ENCODE measurements at regions not wholly inside any gene's neighbourhood (a gene's known extent, or its start where the extent isn't known, plus 50 kb on each side); places are given as distances from the start of the nearest gene placed in this dataset.
A peak's percentile ranks its signal among the peaks of the same experiment; 100 is the strongest.

GRCh38 chr1:232486454-232487207 is 143.3 kb downstream of the SIPA1L2 start:
- no peak for DNase-seq (ENCODE audit: extremely low spot score)
- peak overlapping the region; percentile 13 to 35 (median 24) for H3K27ac ChIP-seq (replicated peaks in 1 of 4)
- peaks cover 6 to 48% (median 34%) of the 10 kb centered on the region in 4 donors for H3K36me3 ChIP-seq
- H3K9me3 ChIP-seq = no peaks in the 10 kb centered on the region
- no peak for TF ChIP-seq POLR2A (IDR thresholded peaks at IDR 0.05; ENCODE audit: low read depth)
- H3K4me1 ChIP-seq = peaks cover 17 to 31% (median 26%) of the 10 kb centered on the region in 4 donors
- intact Hi-C loops (cut with DNase I) = no loop called here
- no peak overlapping the region for H3K4me3 ChIP-seq
- 39% methylated on average over 2 of the region's 2 CpGs for WGBS
- no peaks in the 10 kb centered on the region for H3K27me3 ChIP-seq

GRCh38 chr1:232486006-232486405 is 143.9 kb downstream of the SIPA1L2 start:
- Histone ChIP-seq H3K4me1 (peaks cover 17 to 31% (median 26%) of the 10 kb centered on the region in 4 donors), H3K9me3 (no peaks in the 10 kb centered on the region), H3K36me3 (peaks cover 5 to 41% (median 30%) of the 10 kb centered on the region in 4 donors), H3K27ac (replicated peaks in 1 of 4) (peak overlapping the region; percentile 13 to 35 (median 24)), H3K4me3 (no peak overlapping the region), H3K27me3 (no peaks in the 10 kb centered on the region)
- no peak for DNase-seq (ENCODE audit: extremely low spot score)
- TF ChIP-seq POLR2A (IDR thresholded peaks at IDR 0.05; ENCODE audit: low read depth) = no peak
- intact Hi-C loops (cut with DNase I) = no loop called here
- WGBS = 87% methylated on average over 5 of the region's 5 CpGs

GRCh38 chr1:232484856-232485255 is 145.1 kb downstream of the SIPA1L2 start:
- 61% methylated on average over 3 of the region's 3 CpGs for WGBS
- H3K9me3 ChIP-seq = no peaks in the 10 kb centered on the region
- no peak overlapping the region for H3K4me3 ChIP-seq
- no peak for DNase-seq (ENCODE audit: extremely low spot score)
- peaks cover 17 to 31% (median 26%) of the 10 kb centered on the region in 4 donors for H3K4me1 ChIP-seq
- peaks cover 0 to 30% (median 23%) of the 10 kb centered on the region in 4 donors for H3K36me3 ChIP-seq
- intact Hi-C loops (cut with DNase I) = no loop called here
- no peak overlapping the region for H3K27ac ChIP-seq (replicated peaks in 1 of 4)
- H3K27me3 ChIP-seq = no peaks in the 10 kb centered on the region
- no peak for TF ChIP-seq EP300 (IDR thresholded peaks at IDR 0.05)

- Histone ChIP-seq H3K4me3 (no peak overlapping the region), H3K27me3 (no peaks in the 10 kb centered on the region), H3K36me3 (peaks cover 0 to 33% (median 22%) of the 10 kb centered on the region in 4 donors), H3K4me1 (peaks cover 17 to 31% (median 26%) of the 10 kb centered on the region in 4 donors), H3K9me3 (no peaks in the 10 kb centered on the region), H3K27ac (replicated peaks in 1 of 4) (peak overlapping the region in 1 of 4 donors; percentile 24)
- no peak for TF ChIP-seq CTCF (IDR thresholded peaks at IDR 0.05)
- TF ChIP-seq POLR2AphosphoS5 (IDR thresholded peaks at IDR 0.05) = no peak
- TF ChIP-seq EP300 (IDR thresholded peaks at IDR 0.05) = no peak
- DNase-seq (ENCODE audit: extremely low spot score) = no peak
- intact Hi-C loops (cut with DNase I) = no loop called here
- WGBS = 83% methylated on average over 4 of the region's 4 CpGs
Measured at GRCh38 chr1:232483826-232484225, 146.1 kb downstream of the SIPA1L2 start.

- Histone ChIP-seq H3K36me3 (peaks cover 0 to 33% (median 20%) of the 10 kb centered on the region in 4 donors), H3K4me3 (no peak overlapping the region), H3K27ac (replicated peaks in 1 of 4) (no peak overlapping the region), H3K4me1 (peaks cover 11 to 25% (median 23%) of the 10 kb centered on the region in 4 donors), H3K27me3 (no peaks in the 10 kb centered on the region), H3K9me3 (no peaks in the 10 kb centered on the region)
- 91% methylated on average over 5 of the region's 5 CpGs for WGBS
- no peak for DNase-seq (ENCODE audit: extremely low spot score)
- intact Hi-C loops (cut with DNase I) = no loop called here
- TF ChIP-seq POLR2AphosphoS5 (IDR thresholded peaks at IDR 0.05) = no peak
- no peak for TF ChIP-seq EP300 (IDR thresholded peaks at IDR 0.05)
Measured at GRCh38 chr1:232481091-232481490, 148.8 kb downstream of the SIPA1L2 start.

- intact Hi-C loops (cut with DNase I) = no loop called here
- H3K27me3 ChIP-seq = no peaks in the 10 kb centered on the region
- DNase-seq (ENCODE audit: extremely low spot score) = no peak
- H3K4me1 ChIP-seq = peaks cover 11 to 24% (median 22%) of the 10 kb centered on the region in 4 donors
- H3K27ac ChIP-seq (replicated peaks in 1 of 4) = peak overlapping the region in 1 of 4 donors; percentile 34
- H3K9me3 ChIP-seq = no peaks in the 10 kb centered on the region
- TF ChIP-seq POLR2A (IDR thresholded peaks at IDR 0.05; ENCODE audit: low read depth) (no peak), POLR2AphosphoS5 (IDR thresholded peaks at IDR 0.05) (no peak), CTCF (IDR thresholded peaks at IDR 0.05) (no peak), EP300 (IDR thresholded peaks at IDR 0.05) (no peak)
- H3K36me3 ChIP-seq = peaks cover 0 to 25% (median 9%) of the 10 kb centered on the region in 4 donors
- 63% methylated on average over 6 of the region's 6 CpGs for WGBS
- H3K4me3 ChIP-seq = no peak overlapping the region
Measured at GRCh38 chr1:232477728-232478127, 152.2 kb downstream of the SIPA1L2 start.

Measured in esophagus muscularis mucosa (tissue), 4 donors.